ENCODE measurements at regions not wholly inside any gene's neighbourhood (a gene's known extent, or its start where the extent isn't known, plus 50 kb on each side); places are given as distances from the start of the nearest gene placed in this dataset.

- no peak for TF ChIP-seq EGR1 (IDR thresholded peaks at IDR 0.05; ENCODE audit: low read depth)
- TF ChIP-seq ELF1 (IDR thresholded peaks at IDR 0.05; ENCODE audit: borderline replicate concordance, low read depth), result no peak
- no peak for TF ChIP-seq ZFX (IDR thresholded peaks at IDR 0.05)
- TF ChIP-seq POLR2AphosphoS5 (IDR thresholded peaks at IDR 0.05; ENCODE audit: low read depth, low read length), result no peak
- TF ChIP-seq SIN3A (IDR thresholded peaks at IDR 0.05; ENCODE audit: low read depth), result no peak
- TF ChIP-seq SRF (IDR thresholded peaks at IDR 0.05; ENCODE audit: low read depth), result no peak
- no peak for TF ChIP-seq ZBTB33 (IDR thresholded peaks at IDR 0.05; ENCODE audit: extremely low read depth, insufficient replicate concordance, low read length)
Observed at GRCh38 chr11:37643968-37644367, 1045.9 kb upstream of the RAG2 start (continued).

- Histone ChIP-seq H3K9me2 (ENCODE audit: insufficient read depth) (no peaks in the 10 kb centered on the region), H3K27ac (ENCODE audit: low read depth, low read length) (no peak overlapping the region), H3K9me3 (ENCODE audit: control insufficient read depth in 1 of 2, insufficient read depth in 1 of 2, low read depth in 1 of 2, low read length in 2 of 2) (peaks cover 4 to 20% of the 10 kb centered on the region in 2 experiments; a peak in 2 of 4 replicates), H2AFZ (ENCODE audit: low read depth, low read length, poor library complexity, severe bottlenecking) (no peak overlapping the region), H3K36me3 (ENCODE audit: control insufficient read depth in 1 of 2, insufficient read depth in 2 of 2, low read length in 2 of 2) (no peaks in the 10 kb centered on the region), H3K4me3 (replicated peaks in 1 of 2; ENCODE audit: low read depth in 1 of 2, low read length in 2 of 2) (no peak overlapping the region), H3K27me3 (ENCODE audit: insufficient read depth, low read length) (no peaks in the 10 kb centered on the region), H3K4me1 (ENCODE audit: control insufficient read depth in 1 of 2, insufficient read depth in 2 of 2, low read length in 2 of 2) (no peaks in the 10 kb centered on the region), H3K79me2 (ENCODE audit: insufficient read depth, low read length) (no peaks in the 10 kb centered on the region), H4K20me1 (ENCODE audit: insufficient read depth) (no peaks in the 10 kb centered on the region), H3K4me2 (ENCODE audit: low read length) (no peak overlapping the region), H3K9ac (ENCODE audit: low read length) (no peak overlapping the region)
- ChIA-PET CTCF (no interaction called here), POLR2A (no interaction called here), RAD21 (ENCODE audit: low non-redundant PET in 1 of 2, low total read pairs in 2 of 2, uncharacterized antibody in 2 of 2, unreplicated experiment in 2 of 2) (no interaction called here)
- BruUV-seq (replicated peaks), result no TSS peak
- intact Hi-C loops (cut with micrococcal nuclease), result no loop called here
- DNase-seq (ENCODE audit: low read depth, low spot score) (no peak), ATAC-seq (no peak)
- TF ChIP-seq SP1 (IDR thresholded peaks at IDR 0.05; ENCODE audit: low read depth) (no peak), EZH2phosphoT487 (IDR thresholded peaks at IDR 0.05; ENCODE audit: borderline replicate concordance) (no peak), FOSL1 (IDR thresholded peaks at IDR 0.05; ENCODE audit: low read depth) (no peak), YY1 (IDR thresholded peaks at IDR 0.05; ENCODE audit: extremely low read depth, insufficient replicate concordance, low read depth, low read length) (no peak), POLR2A (IDR thresholded peaks at IDR 0.05; ENCODE audit: borderline replicate concordance, extremely low read depth, insufficient read depth, insufficient read length) (no peak), EZH2 (IDR thresholded peaks at IDR 0.05) (no peak), MAX (IDR thresholded peaks at IDR 0.05) (no peak), CEBPB (IDR thresholded peaks at IDR 0.05; ENCODE audit: low read depth) (no peak), POLR2AphosphoS5 (IDR thresholded peaks at IDR 0.05; ENCODE audit: low read depth, low read length) (no peak), CTCF (IDR thresholded peaks at IDR 0.05 in 2 of 3, conservative IDR thresholded peaks at IDR 0.05 in 1 of 3; ENCODE audit: borderline replicate concordance in 1 of 3, insufficient read depth in 1 of 3, low read depth in 2 of 3, low read length in 2 of 3) (no peak), RAD21 (IDR thresholded peaks at IDR 0.05; ENCODE audit: low read depth) (no peak), TCF7L2 (IDR thresholded peaks at IDR 0.05; ENCODE audit: borderline replicate concordance, extremely low read depth, insufficient read depth, insufficient read length) (no peak), ZNF274 (IDR thresholded peaks at IDR 0.05; ENCODE audit: low read depth, low read length) (no peak), ZBTB33 (IDR thresholded peaks at IDR 0.05; ENCODE audit: extremely low read depth, insufficient replicate concordance, low read length) (no peak), JUND (IDR thresholded peaks at IDR 0.05) (no peak), ATF3 (IDR thresholded peaks at IDR 0.05) (no peak), SRF (IDR thresholded peaks at IDR 0.05; ENCODE audit: low read depth) (no peak)
Observed at GRCh38 chr11:37642296-37642695, 1044.3 kb upstream of the RAG2 start.
